Hindlimb muscle (tissue), 1 donor: ENCODE measurements at regions not wholly inside any gene's neighbourhood (a gene's known extent, or its start where the extent isn't known, plus 50 kb on each side); places are given as distances from the start of the nearest gene placed in this dataset.
A peak's percentile ranks its signal among the peaks of the same experiment; 100 is the strongest.
"Not testable (repeated sequence)": the region's sequence is repeated elsewhere in the genome, so short reads cannot be mapped to it uniquely, and the experiment has no call there.

Experiments
- DNase-seq: peaks from one replicate; pipeline ENCODE4 v3.0.0-alpha.2; 2013

DNA sequence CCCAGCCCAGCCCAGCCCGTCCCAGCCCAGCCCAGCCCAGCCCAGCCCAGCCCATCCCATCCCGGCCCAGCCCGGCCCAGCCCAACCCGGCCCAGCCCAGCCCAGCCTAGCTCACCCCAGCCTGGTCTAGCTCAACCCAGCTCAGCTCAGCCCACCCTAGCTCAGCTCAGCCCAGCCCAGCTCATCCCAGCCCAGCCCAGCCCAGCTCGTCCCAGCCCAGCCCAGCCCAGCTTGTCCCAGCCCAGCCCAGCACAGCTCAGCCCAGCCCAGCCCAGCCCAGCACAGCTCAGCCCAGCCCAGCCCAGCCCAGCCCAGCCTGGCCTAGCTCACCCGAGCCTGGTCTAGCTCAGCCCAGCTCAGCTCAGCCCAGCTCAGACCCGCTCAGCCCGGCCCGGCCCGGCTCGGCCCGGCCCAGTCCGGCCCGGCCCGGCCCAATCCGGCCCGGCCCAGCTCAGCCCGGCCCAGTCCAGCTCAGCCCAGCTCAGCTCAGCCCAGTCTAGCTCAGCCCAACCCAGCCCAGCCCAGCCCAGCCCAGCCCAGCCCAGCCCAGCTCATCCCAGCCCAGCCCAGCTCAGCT is 184.7 kb downstream of the TMEM121 start:
- no peak for DNase-seq

DNA sequence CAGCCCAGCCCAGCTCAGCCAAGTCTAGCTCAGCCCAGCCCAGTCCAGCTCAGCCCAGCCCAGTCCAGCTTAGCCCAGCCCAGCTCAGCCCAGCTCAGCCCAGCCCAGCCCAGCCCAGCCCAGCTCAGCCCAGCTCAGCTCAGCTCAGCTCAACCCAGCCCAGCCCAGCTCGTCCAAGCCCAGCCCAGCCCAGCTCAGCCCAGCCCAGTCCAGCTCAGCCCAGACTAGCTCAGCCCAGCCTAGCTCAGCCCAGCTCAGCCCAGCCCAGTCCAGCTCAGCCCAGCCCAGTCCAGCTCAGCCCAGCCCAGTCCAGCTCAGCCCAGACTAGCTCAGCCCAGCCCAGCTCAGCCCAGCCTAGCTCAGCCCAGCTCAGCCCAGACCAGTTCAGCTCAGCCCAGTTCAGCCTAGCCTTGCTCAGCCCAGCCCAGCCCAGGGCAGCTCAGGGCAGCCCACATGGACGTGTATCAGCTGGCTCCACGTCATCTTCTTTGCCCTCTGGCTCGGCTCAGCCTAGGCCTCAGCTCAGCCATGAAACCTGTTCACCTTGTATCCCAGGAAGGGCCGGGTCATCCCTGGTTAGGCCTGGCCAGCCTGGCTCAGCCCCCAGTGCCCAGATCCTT is 185.6 kb downstream of the TMEM121 start:
- peak; percentile 4 for DNase-seq

DNA sequence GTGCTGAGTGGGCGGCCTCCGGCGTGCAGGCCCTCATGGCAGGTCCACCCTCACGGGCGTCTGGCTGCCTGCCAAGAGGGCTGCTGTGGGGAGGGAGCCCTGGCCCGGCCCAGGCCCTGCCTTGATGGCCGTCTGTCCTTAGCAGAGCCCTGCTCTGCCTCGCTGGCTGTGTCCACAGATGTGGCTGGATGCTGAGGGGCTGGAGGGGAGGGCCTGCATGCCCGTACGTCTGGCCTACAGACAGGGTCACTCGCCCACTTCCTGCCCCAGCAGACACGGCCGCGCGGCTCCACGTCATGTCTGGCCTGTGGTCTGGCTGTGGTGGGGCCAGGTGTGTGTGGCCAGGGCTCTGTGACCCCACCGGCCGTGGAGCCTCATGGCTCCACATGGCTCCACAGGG is 186.3 kb downstream of the TMEM121 start:
- DNase-seq, result not testable (repeated sequence)

DNA sequence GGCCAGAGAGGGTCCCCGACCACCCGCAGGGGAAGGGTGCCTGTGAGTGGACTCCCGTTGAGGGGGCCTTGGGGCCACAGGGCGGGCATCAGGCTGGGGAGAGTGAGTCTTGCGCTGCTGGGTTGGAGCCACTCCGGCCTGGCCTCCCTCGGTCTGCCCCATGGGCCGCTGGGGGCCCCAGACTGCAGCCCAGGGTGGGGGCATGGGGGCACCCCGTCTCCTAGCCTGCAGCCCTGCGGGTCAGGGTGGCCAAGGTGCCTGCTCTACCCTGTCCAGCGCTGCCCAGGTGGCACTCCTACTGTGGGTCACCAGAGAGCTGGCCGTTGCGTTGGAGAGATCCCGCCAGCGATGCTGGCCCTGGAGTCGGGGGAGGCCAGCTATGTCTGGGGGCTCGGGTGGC is 186.8 kb downstream of the TMEM121 start:
- DNase-seq, result not testable (repeated sequence)

DNA sequence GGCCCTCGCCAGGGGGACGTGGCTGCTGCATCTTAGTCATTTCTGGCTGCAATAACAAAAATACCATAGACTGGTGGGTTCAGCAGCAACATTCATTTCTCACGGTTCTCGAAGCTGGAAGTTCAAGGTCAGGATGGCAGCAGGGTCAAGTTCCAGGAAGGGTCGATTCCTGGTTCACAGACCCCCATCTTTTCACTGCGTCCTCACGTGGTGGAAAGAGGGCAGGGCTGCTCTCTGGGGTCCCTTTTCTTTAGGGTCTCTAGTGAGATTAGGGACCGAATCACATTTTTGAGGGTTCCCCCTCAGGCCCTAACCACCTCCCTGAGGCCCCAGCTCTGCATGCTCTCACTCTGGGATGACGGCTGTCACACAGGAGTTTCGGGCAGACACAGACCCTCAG is 187.5 kb downstream of the TMEM121 start:
- DNase-seq, result not testable (repeated sequence)

DNA sequence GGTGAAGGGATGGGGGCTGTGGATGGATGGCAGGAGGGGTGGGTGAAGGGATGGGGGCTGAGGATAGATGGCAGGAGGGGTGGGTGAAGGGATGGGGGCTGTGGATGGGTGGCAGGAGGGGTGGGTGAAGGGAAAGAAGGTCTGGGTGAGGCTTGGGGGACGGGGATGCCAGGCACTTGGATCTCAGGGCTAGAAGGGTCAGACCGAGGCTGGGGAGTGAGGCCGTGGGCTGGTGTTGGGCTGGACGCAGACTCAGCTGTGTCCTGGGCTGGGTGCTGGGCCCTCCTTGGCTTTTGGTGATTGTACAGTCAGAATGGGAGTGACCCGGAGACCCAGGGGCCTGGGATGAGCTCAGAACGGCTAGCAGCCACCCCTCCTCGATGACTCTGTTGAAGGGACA is 192.4 kb downstream of the TMEM121 start:
- DNase-seq, result not testable (repeated sequence)

DNA sequence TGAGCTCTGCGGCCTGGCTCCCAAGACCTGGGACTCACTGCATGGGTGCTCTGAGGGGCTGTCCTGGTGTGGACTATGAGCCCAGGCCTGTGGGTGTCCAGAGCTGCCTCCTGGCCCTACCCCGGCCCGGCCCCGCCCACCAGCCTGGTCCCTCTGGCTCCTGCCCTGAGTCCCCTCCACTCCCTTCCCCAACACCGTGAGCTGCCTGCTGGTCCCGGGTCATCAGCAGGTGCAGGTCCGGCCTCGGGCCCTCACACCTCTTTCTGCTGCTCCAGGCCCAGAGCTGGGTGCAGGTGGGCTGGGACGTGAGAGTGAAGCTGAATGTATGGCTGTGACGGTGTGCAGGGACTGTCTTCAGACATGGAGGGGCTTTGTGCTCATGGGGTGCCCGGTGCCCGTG is 193.7 kb downstream of the TMEM121 start:
- not testable (repeated sequence) for DNase-seq

DNA sequence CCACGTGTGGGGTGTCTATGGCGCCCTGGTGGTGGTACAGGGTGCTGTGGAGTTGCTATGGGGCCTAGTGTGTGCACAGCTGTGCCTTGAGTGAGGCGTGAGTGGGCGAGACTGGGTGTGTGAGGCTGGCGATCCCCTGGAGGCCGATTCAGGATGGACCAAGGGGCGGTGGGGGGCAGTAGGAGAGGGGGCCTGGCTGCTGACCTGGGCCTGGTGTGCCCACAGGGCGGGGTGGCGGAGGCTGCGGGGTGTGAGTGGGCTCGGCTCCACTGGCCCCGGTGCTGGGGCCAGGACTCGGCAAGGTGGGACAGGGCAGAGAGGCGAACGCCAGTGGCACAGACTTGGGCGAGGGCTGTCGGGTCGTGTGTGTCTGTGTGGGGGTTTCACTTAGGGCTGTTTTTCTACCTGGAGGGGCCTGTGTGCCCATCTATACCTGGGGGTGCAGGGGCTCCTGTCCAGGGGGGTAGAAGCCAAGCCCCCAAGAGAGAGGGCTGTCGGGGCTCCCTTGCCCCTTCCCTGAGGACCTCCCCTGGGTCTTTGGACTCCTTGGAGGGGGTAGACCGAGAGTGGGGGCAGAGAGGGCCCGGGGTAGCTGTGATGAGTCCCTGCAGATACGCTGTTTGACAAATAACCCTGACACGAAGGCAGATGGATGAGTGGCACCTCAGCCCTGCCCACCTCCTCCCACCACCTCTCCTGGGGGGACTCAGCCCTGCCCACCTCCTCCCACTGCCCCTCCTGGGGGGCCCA is 194.6 kb downstream of the TMEM121 start:
- not testable (repeated sequence) for DNase-seq

DNA sequence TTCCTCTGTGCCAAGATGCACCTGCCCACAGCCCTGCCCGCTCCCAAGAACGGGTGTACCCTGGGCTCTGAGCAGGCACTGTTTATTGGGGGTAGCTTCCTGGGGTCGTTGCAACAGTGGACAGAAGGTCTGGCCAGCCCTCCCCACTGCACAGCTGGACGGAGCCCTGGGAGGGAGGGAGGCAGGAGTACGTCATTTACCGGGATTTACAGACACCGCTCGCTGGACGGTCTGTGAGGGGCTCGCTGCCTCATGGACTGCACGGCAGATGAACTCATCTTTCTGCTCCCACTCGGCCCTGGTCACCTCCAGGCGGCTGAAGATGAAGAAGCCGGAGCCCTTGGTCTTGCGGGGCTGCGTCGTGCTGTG is 195.2 kb downstream of the TMEM121 start:
- not testable (repeated sequence) for DNase-seq

DNA sequence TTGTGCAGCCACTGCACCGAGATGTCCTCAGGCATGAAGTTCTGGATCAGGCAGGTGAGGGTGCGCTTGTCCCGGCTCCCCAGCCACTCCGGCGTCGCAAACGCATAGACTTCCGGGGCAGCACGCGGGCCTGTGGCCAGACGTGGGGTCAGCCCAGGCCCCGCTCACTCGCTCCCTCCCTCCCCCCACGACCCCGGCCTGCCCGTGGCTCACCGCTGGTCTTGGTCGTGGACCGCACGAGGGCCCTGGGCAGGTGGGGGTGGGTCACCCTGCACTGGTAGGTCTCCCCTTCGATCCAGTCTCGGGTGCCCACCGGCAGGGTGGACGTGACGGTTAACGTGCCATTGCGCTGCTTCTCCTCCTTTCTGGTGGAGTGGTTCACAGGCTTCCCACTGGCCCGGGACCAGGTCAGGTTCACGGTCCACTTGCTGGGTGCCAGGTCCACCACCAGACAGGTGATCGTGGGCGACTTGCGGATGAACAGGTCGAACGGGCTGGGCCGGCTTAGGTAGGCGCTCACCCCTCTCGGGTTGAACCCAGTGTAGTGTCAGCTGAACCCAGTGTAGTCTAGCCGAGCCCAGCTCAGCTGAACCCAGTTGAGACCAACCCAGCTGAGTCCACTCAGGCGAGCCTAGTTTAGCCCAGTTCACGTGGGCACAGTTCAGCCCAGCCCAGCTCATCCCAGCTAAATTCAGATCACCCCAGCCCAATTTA is 195.8 kb downstream of the TMEM121 start:
- not testable (repeated sequence) for DNase-seq

DNA sequence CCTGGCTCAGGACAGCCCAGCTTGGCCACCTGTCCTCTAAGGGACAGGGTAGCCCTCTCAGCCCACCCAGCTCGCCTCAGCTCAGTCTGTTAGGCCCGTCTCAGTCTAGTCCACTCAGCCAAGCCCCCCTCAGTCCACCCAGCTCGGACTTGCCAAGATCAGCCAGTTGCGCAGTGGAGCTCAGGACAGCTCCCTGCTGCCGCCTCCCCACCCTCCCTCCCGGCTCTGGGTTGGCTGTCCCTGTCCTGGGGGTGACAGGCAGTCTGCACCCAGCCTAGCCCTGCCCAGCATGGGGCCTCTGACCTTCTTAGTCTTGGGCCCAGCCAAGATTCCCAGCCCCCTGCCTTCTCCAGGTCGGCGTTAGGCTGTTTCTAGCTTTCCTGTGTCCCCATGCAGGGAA is 196.9 kb downstream of the TMEM121 start:
- DNase-seq, result not testable (repeated sequence)

DNA sequence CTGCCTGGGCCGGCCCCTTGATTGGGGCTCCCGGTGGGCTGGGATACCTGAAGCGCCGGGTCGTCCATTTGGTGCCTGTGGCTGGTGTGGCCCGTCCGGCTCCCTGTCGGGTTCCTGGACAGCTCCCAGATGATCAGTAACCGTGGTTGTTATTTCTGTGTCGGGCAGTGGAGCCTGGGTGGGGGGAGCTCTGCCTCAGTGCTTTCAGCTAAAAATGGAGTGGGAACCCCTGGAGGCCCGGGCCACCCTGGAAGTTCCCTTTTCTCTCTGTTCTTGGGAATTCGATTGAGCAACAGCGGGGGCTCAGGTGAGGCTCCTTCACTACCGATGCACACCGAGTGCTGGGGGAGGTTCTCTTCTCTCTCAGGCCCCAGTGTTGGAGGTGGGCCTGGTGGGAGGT is 197.4 kb downstream of the TMEM121 start:
- DNase-seq, result not testable (repeated sequence)

DNA sequence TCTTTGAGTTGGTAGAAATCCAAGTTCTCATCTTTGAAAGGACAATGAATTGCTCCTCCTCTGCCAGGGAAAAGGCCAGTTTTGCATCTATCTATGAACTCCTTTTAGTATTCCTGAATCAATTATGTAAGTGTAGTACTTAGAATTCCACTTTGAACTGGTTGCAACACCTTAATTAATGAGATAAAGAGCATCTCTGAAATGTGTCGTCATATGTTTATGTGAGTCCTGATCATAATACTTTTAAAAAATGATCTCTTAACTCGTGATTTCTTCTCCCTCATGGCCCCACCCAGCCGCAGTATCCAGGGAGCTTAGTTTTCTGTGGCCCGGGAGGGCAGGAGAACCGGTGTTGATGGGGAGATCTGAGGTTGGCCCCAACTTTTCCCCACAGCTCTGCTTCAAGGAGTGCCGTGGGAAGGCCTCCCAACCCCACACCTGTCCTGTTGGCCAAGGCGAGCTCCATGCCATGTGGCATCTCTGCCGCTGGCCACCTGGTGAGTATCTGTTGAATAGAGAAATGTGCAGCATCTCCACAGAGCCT is 203.5 kb downstream of the TMEM121 start:
- DNase-seq, result not testable (repeated sequence)

DNA sequence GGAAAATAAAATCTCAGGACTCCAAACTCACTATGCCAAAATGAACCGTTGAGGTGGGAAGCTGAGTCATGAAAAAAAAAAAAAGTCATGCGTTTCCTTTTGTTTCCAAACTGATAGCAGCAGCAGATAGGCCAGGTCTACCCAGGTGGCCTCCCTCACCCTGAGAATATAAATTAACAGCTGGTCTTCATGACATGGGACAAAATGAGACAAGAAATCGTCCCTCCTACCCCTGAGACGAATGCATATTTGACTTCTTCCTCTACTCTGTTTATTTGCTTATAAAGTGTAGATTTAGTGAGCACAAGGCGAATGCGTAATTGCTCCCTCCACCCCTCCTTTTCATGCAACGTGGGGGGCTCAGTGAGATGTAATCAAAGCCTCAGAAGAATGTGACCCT is 204.3 kb downstream of the TMEM121 start:
- not testable (repeated sequence) for DNase-seq

DNA sequence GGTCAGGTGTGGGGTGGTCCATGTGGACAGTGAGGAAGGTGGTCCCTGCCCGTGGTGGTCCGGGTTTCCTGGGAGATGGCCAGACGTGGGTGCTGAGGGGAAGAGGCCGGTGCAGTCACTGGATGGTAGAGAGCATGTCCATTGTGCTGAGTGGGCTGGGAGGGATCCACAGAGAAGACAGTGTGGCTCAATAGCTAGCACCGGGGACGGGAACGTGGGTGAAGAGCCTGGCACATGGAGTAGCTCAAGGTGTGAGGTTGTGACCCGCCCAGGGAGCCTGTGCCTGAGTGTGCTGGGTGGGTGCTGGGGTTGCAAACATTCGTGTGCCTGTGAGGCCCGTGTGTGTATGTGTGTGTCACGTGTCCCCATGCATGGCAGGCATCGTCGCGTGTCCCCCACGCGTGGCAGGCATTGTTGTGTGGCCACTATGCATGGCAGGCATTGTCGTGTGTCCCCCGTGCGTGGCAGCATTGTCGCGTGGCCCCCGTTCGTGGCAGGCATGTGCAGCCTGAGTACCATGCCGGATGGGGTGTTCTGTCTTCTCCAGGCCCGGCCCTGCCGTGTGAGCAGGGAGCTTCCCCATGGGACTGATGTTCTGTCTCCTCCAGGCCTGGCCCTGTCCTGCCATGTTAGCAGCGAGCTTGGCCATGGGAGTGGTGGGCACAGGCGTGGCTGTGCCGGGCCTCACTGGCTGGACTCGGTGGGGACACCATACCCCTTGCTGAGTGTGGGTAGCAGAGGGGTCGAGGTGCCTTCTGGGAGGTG is 205.0 kb downstream of the TMEM121 start:
- not testable (repeated sequence) for DNase-seq

DNA sequence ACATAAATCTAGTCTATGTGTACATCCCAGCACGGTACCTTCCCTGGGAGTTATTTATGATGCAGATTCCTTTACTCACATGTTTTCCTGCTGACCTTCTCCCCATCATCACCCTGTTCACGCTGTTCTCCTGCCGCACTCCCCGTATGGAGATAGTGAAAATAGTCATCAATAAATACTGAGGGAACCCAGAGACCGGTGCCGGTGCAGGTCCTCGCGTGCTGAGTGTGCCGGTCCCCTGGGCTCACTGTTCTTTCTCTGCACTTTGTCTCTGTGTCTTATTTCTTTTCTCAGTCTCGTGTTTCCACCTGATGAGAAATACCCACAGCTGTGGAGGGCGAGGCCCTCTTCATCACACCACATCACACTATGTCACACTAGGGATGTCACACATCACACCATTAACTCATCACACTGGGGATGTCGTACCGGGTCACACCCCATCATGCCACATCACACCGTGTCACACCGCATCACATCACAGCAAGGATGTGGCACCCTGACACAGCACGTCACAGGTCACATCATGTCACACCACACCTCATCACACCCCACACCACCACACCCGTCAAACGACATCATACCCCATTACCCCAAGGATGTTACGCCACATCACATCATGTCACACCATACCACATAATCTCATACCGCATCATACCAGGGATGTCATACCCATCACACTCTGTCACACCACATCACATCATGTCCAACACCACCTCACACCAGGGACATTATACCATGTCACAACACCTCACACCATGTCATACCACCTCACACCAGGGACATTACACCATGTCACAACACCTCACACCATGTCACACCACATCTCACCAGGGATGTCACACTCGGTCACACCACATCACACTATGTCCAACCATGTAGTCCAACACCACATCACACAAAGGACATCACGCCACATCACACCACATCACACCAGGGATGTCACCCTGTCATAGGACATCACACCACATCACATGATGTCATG is 207.0 kb downstream of the TMEM121 start:
- DNase-seq, result no peak

DNA sequence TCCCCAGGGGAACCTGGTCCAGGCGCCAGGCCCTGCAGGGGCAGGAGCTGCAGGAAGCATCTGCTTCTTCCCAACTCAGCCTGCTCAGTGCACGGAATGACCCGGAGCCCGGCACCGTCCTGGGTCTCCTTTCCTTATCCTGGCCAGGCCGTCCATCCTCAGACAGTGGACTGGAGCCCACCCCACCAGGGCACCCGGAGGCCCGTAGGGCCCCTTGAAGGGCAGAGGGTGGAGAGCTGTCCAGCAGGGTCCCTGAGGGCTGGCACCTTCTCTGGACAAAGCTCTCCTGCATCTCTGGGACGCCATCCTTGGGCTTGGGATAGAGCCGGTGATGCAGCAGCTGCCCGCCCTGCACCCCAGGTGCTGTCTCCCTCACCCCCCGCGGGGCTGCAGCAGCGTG is 207.9 kb downstream of the TMEM121 start:
- not testable (repeated sequence) for DNase-seq

DNA sequence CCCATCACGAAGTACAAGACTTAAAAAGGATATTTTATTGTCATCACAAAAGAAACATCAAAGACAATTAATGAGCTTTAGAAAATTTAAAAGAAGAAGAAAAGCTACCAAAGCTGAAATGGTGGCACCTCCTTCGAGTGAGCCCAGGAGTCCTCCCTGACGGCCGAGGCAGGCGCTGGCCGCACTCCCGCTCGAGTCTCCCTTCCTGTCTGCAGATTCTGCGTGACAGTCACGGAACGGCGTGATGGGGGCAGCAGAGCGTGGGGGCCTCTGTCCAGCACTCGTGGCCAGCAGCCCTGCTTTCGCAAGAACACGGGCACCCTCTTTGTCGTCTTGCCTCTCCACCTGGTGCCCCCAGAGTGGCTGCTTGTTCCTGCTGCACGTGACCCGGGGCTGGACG is 209.9 kb downstream of the TMEM121 start:
- not testable (repeated sequence) for DNase-seq

DNA sequence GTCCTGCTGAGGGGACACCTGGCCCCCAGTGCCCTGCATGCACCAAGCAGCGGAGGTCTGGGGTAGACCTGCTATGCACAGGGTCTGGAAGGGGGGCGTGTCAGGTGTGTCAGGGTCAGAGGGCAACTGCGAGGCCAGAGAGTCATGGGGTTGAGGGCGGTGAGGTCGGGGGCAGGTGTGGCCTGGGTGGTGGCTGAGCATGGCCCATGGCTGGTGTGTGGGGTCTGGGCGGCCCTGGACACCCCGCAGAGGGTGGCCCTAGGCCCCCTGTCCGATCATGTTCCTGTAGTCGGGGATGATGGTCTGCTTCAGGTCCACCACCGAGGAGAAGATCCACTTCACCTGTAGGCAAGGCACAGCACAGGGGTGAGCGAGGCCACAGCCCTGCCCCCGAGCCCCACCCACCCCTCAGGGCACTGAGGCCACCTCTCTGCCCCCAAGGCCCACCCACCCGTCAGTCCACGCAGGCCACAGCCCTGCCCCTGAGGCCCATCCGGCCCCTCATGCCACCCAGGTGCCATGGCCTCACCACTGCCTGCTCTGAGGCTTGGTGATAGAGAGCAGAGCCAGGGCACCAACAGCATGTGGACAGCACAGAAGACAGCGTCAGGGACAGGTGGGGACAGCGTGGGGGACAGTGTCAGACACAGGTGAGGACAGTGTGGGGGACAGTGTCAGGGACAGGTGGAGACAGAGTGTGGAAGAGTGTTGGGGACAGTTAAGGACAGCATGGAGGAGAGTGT is 211.3 kb downstream of the TMEM121 start:
- DNase-seq, result no peak

DNA sequence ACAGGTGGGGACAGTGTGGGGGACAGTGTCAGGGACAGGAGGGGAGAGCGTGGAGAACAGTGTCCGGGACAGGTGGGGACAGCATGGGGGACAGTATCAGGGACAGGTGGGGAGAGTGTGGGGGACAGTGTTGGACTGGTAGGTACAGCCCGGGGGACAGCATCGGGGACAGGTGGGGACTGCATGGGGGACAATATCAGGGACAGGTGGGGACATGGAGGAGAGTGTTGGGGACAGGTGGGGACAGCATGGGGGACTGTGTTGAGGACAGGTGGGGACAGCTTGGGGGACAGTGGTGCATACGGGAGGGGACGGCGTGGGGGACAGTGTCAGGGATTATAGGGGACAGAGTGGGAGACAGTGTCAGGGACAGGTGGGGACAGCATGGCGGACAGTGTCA is 212.3 kb downstream of the TMEM121 start:
- DNase-seq, result no peak
